HEK293 (cell line): ENCODE measurements at regions not wholly inside any gene's neighbourhood (a gene's known extent, or its start where the extent isn't known, plus 50 kb on each side); places are given as distances from the start of the nearest gene placed in this dataset.

Experiments used
- CTCF ChIP-seq: fragments of 450-650 bp; formaldehyde crosslinking; IDR thresholded peaks from 2 replicates; pipeline ENCODE4 v1.5.1; 2016; ENCODE audit warnings: missing biosample characterization, missing genetic modification characterization
- MZF1 ChIP-seq: fragments of 450-650 bp; formaldehyde crosslinking; IDR thresholded peaks from 2 replicates; pipeline ENCODE4 v1.5.1; 2017; ENCODE audit warnings: missing biosample characterization, missing genetic modification characterization, borderline replicate concordance
- REST ChIP-seq: fragments of 450-650 bp; formaldehyde crosslinking; IDR thresholded peaks from 2 replicates; pipeline ENCODE4 v1.5.1; 2016; ENCODE audit warnings: missing biosample characterization, missing genetic modification characterization
- WT1 ChIP-seq: fragments of 450-650 bp; formaldehyde crosslinking; IDR thresholded peaks from 2 replicates; pipeline ENCODE4 v1.5.1; 2016; ENCODE audit warnings: missing biosample characterization, missing genetic modification characterization
- ZNF184 ChIP-seq: fragments of 450-650 bp; IDR thresholded peaks from 2 replicates; pipeline ENCODE4 v1.5.1; 2018; ENCODE audit warnings: missing biosample characterization, mild to moderate bottlenecking, missing genetic modification characterization
- ZNF830 ChIP-seq: fragments of 450-650 bp; IDR thresholded peaks from 2 replicates; pipeline ENCODE4 v1.5.0; 2018; ENCODE audit warnings: missing biosample characterization, missing genetic modification characterization, low read depth, mild to moderate bottlenecking, moderate library complexity

GRCh38 chr5:175059687-175060211, 335.4 kb downstream of the MSX2 start:
- TF ChIP-seq WT1, result no peak
- no peak for TF ChIP-seq REST (tag by site-specific recombination)
- no peak for TF ChIP-seq CTCF
- no peak for TF ChIP-seq ZNF830
- no peak for TF ChIP-seq ZNF184 (tag by site-specific recombination)
- TF ChIP-seq MZF1 (tag by site-specific recombination), result no peak
